GM04503 (cell line): ENCODE measurements at regions not wholly inside any gene's neighbourhood (a gene's known extent, or its start where the extent isn't known, plus 50 kb on each side); places are given as distances from the start of the nearest gene placed in this dataset.
"Not testable (repeated sequence)": the region's sequence is repeated elsewhere in the genome, so short reads cannot be mapped to it uniquely, and the experiment has no call there.

Experiments
- DNase-seq: peaks from one replicate; pipeline ENCODE4 v3.0.0-alpha.2; 2012; ENCODE audit warnings: low read depth

DNA sequence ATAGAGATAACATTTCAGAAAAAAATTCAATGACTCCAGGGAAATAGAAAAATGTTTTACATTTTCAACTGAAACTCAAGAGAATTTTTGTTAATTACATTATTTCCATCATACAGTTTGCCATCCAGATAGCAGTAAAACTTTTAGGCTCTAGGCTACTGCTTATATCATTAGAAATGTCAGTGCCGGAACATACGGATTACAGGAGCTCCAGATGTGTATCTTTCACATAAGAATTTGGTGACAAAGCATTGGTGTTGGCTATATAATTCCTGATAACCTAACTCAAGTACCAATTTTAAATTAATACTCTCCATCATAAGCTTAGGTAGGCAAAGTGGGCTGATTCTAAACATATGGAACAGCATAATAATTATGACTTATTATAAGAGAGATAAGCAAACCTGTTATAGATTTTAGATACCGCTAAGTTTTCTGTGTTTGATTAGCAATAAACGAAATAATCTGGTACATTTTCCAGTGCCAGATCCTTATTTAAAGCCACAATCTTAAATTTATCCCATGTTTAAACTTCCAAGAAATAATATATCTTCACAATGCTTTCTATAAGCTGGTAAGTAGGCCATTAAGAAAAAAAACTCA, 637.9 kb downstream of the NXPH1 start:
- DNase-seq = no peak

DNA sequence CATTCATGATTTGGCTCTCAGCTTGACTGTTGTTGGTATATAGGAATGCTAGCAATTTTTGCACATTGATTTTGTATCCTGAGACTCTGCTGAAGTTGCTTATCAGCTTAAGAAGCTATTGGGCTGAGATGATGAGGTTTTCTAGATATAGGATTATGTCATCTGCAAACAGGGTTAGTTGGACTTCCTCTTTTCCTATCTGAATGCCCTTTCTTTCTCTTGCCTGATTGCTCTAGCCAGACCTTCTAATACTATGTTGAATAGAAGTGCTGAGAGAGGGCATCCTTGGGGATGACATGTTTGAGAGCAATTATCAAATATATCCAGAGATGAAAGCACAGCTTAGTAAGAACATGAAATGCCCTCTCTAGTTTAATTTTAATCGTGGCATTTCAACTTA, 642.4 kb downstream of the NXPH1 start:
- DNase-seq = not testable (repeated sequence)

DNA sequence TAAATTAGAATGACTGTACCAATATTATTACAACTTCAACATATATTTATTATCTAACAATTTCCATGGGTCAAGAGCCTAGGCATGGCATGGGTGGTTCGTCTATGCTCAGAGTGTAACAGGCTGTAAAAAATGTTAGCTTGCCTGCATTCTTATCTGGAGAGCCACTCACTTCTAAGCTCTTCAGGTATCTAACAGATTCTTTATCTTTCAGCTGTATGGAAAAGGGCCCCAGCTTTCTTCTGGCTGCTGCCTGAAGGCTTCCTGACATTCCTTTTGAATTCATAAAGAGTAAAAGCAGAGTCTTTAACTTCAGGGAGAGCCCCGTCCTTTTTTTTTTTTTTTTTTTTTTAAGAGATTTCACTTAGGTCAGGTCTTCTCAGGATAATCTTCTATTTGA, 648.8 kb downstream of the NXPH1 start:
- DNase-seq = no peak

DNA sequence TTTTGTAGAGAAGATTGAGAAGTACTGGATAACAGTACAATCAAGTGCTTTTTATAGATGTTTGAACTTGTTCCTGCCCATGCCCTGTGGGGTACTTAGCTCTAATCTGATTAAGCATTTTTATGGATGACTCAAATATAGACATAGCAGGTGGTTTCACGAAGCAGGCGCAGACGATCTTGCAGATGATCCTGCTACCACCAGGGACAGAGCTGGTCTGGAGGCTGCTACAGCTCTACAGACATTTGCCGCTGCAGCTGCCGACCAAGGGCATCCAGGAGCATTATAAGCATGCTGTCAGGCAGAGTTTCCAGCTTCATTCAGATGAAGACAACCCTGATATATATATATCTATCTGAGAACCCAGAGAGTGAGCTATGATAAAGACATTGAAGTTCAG, 650.4 kb downstream of the NXPH1 start:
- no peak for DNase-seq

DNA sequence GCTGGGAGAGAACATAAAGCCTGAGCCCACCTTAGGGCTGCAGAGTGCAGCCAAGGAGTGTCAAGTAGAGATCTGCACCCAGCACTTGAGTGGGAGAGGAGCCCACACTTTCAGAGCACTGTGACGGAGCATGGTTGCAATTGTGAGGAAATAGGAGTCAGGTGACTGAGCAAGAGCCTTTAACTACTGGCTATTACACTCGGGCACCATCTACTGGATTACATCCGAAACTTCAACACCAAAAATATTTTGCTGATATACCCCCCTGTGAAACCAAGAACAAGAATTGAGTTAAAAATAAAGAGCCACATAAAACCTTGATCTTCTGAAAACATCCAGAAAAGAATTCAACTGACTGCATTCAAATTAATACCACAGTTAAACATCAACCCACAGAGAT, 657.9 kb downstream of the NXPH1 start:
- DNase-seq = no peak

DNA sequence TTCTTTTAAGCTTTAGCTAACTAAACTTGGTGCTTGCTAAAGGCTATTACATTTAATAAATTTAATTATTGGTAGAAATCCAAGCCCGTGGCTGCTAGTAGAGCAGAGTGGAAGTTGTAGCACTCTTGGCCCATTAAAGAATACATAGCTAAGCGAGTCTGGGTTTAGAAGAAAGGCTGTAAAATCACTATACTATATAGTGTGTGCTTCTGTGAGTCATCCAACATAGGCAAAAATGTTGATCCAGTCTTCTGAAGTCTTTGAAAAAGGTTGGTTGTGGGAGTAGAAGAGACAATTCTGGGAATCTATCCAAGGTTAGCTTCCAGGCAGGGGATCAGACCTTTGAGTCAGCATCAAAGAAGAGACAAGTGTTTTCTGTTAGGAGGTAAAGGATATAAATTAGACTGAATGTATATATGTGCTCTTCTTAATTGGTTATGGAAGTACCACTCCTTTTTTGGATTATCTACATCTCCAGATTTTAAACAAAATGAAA, 664.2 kb downstream of the NXPH1 start:
- no peak for DNase-seq

DNA sequence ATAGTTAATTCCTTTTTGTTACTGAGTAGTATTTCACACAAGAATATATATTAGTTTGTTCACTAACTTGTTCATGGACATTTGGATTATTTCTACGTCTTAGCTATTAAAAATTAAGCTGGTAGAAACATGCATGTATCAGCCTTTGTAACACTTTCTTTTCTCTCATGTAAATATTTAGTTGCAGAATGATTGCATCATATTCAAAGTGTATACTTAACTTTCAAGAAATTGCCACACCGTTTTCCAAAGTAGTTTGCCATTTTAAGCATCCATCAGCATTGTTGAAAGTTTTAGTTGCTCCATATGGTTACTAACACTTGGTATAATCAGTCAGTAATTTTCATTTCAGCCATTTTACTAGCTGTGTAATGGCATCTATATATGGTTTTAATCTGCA, 666.9 kb downstream of the NXPH1 start:
- no peak for DNase-seq

DNA sequence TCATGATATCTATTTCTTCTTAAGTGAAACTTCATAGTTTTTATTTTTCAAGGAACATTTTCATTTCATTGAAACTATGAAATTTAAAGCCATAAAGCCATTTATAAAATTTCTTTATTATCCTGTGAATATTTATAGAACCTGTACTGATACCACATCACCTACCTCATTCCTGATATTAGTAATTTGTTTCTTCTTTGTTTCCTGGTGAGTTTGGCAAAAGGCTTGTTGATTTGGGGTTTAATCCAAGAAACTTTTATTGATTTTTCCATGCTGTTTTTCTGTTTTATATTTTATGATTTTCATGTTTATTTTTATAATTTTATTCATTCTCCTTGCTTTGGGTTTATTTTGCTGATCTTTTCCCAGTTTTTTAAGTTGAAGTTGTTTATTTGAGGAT, 669.4 kb downstream of the NXPH1 start:
- no peak for DNase-seq

DNA sequence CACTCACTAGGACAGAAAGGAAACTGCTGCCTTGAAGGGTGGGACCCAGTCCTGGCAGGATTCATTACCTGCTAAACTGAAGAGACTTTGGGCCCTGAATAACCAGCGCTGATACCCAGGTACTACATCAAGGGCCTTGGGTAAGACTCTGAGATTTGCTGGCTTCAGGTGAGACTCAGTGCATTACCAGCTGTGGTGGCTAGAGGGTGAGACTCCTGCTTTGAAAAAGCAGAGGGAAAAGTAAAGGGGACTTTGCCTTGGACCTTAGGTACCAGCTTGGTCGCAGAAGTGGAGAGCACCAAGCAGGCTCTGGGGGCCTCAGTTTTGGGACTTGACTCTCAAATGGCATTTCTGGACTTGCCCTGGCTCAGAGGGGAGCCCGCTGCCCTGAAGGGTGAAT, 673.3 kb downstream of the NXPH1 start:
- no peak for DNase-seq

DNA sequence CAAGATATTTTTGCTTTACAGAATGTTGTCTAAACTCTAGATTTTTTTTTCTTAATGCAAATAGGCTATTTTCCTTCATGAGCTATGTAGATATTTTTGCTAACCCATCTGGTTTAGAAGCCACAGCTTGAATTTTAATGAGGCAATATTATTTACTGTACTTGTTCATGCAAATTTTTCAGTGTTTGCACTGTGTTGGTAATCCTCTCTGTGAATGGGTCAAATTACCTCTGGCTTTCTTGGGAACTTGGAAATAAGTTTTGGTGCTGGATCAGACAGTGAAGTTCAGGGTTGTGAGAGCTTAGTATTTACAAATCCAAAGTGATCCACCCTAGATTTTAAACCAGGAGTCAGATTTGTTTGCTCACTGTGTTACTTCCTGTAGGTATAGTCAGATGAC, 686.9 kb downstream of the NXPH1 start:
- no peak for DNase-seq

DNA sequence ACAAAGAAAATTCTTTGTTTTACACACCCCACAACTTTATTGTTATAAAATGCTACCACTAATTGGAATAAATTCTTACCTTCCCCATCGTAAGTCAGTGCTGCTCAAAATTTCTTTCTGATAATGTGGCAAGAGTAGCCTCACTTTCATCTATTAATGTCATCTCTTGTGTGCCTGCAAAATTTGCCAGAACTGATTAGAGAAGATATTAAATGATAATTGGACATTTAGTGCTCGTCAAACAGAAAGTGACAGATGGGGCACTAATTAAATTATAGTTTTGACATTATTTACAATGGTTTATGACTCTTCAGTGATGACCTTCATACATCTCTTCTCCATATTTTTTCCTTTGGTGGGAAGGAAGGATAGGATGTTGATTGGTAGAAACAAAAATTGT, 690.9 kb downstream of the NXPH1 start:
- no peak for DNase-seq

DNA sequence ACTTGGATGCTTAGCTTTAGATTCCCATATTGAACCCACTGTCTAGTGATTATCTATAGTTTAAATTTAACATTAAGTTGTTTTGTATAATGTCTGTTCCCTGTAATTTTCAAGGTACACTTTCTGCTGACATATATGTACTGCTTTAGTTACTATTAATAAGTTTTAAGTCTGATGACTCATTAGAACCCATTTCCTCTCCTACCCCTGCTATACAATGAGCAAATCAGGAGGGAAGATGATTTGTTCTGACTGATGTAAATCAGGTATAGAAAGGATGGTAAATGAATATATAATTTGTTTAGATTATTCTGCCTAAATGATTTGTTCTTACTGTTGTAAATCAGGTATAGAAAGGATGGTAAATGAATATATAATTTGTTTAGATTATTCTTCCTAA, 691.8 kb downstream of the NXPH1 start:
- no peak for DNase-seq

DNA sequence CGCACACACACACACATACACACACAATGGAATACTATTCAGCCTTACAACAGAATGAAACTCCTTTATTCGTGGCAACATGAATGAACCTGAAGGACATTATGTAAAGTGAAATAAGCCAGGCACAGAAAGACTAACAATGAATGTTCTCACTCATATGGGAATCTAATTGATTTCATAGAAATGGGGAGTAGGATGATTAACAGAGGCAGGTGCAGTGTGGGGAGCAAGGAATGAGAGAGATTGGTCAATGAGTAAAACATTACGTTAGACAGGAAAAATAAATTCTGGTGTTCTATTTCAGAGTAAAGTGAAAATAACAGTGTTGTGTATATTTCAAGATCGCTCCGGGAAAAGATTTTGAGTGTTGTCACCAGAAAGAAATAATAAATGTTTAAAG, 694.5 kb downstream of the NXPH1 start:
- no peak for DNase-seq

DNA sequence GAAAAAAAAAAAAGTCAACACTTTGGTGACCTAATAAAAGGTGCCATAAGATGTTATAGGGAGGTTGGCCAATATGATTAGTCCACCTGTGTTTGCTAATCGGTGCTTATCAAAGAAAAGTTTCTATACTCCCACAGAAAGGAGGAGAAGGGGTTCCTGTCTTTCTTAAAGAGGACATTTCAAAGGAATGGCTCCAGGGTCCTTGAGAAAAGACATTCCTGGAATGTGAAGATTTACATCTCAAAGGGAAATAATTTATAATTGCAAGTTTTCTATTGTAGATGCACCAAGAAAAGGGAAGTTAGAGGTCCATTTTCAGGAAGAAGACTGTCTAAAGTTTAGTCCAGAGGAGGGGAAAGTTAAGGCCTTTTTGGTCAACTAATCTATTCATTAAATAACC, 715.3 kb downstream of the NXPH1 start:
- no peak for DNase-seq

DNA sequence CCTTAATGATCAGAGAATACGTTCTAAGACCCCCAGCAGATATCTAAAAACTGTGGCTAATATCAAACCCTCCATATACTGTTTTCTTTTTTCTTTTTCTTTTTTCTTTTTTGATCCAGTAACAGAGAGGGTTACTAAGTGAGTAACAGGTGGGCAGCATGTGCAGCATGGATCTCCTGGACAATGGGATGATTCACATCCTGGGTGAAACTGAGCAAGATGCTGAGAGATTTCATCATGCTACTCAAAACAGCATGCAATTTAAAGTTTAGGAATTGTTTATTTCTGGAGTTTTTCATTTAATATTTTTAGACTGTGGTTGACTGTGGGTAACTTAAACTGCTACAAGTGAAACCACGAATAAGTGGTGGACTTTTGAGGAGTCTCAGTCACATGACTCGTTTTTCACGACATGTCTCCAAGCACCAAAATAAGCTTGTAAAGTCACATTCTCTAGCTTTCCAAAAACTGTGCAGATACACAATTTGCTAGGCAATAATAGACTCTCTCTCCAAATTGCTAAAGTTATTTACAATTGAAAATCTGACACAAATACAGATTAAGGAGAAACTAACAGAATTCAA, 716.2 kb downstream of the NXPH1 start:
- no peak for DNase-seq

DNA sequence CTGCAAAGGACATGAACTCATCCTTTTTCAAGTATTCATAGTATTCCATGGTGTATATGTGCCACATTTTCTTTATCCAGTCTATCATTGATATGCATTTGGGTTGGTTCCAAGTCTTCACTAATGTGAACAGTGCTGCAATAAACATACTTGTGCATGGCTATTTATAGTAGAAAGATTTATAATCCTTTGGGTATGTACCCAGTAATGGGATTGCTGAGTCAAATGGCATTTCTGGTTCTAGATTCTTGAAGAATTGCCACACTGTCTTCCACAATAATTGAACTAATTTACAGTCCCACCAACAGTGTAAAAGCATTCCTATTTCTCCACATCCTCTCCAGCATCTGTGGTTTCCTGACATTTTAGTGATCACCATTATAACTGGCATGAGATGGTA, 730.3 kb downstream of the NXPH1 start:
- DNase-seq = not testable (repeated sequence)

DNA sequence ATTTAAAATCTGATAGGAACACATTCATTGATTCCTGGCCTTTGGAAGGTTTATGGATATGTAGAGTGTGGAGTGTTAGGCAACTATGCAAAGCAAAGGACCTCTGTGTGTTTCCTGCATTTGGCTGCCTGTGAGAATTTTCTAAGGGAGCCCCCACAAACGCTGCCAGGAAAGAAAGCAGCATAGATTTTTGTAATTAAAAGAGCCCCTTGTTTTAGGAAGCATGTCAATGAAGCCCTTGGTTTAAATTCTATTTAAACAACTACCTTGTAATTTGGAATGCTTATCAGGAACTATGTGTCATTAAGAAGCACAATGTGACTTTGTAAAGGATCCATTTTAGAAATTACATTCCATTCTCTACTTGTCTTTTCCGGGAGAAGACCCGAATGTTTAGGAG, 742.5 kb downstream of the NXPH1 start:
- no peak for DNase-seq

DNA sequence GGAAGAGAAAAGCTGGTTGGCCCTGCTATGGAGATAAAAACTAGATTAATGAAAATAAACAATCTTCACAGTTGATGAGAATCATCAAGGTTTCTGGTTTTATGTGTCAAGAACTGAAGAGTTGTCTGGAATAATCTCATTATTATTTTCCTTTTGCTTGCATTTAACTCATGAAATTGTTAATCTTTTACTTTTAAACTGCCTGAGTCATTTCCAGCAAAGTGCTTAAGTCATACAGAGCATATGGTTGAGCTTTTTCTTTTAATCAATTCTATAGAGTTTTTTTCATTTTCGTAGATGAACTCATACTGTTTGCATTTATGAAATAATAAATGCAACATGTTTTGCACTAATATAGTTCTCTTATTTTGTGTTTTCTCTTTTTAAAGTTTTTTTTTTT, 747.9 kb downstream of the NXPH1 start:
- DNase-seq = no peak

DNA sequence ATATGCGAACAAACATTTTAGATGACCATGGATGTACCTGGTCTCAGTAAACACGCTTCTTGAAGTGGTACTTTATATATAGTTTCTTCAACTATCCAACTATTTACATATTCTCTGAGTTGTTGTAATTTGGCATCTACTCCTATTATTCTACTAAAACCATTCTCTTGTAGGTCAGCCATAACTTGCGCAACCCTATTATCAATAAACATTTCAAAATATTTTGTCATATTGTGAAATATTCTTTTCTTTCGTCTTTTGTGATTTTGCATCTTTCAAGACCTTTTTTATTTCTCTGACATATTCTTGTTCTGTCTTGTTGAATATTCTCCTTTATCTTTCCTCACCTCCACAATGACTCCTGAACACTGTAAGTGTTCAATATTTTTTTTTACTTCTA, 753.3 kb downstream of the NXPH1 start:
- no peak for DNase-seq

DNA sequence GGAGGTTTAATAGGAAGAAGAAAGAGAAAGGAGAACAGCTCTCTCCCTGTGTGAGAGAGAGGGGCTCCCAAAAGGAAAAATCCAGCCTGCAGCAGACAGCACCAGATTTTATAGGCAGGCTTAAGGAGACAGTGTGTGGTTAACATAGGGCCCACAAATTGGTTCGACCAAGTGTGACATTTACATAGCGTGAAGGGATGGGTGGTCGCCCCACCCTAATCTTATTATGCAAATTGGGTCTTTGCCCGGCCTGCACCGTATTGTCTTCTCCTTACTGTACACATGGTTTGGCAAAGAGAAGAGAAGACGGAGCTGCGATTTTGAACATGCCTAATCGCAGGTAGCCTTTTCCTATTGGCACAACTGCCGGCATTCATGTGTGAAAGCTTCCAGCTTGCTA, 756.3 kb downstream of the NXPH1 start:
- DNase-seq = no peak

DNA sequence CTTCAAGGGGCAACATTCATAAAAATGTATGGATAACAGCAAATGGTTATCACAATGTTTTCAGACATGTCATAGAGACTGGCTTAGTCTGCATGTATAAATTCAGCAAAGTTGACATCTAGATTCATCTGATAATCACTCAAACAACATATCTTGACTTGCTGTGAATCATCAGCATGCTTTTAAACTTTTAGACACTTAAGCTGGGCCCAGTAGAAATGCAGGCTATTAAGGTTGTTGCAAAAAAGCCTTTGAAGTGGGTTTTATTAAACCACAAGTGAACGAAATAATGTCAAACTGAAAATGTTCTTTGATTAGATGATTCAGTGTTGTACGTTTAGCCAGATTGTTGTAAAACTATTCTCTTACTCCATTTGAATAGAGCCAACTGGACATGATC, 759.6 kb downstream of the NXPH1 start:
- no peak for DNase-seq

DNA sequence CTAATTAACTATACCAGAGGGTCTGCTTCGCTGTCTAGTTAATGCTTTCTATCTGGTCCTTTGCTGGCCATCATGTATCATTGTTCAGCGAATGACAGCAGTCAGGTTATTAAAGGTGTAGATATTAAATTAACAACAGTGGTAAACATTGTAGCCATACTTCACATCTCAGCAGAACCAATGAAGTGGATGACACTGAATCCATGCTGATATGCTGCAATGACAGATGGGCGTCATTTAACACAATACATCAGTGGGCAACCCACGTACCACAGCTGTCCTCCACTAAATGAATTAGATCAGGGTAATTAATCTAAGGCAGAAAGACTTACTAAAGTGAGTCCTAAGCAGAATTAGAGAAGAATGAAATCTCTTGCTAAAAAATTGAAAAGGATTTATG, 767.2 kb downstream of the NXPH1 start:
- no peak for DNase-seq

DNA sequence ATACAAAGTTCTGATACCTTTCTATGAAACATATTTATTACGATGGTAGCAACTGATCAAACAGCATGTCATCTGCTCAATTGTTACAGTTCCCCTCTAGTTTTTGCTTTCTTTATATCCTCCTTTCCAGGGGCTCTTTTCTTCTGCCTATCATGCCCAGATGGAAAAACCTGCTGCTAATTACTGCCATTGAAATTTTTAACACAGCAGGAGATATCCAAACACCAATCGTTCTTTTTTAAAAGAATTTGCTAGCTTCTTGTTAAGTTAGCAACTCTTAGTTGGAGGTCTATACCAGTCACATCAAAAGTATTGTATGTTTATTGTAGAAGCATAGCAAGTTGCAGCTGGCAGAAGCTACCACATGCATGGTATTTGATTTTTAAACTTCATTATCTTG, 768.5 kb downstream of the NXPH1 start:
- no peak for DNase-seq

DNA sequence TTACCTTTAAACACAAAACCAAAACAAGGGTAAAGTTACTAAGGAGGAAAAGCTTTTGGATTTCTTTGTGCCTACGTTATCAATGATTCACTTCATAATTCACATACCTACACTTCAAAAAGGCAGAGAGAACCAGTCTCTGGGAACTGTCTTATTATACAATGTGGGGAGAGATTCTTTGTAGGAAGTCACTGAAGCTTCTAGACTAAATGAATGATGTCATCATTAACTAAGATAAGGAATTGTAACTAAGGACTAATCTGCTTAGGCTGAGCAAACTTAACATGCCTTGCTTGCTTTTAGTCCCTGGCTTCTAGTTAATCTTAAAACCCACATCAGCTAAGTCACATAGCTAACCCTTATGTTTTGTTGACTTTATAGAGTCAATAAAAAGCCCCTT, 771.2 kb downstream of the NXPH1 start:
- no peak for DNase-seq
